ENCODE measurements at regions not wholly inside any gene's neighbourhood (a gene's known extent, or its start where the extent isn't known, plus 50 kb on each side); places are given as distances from the start of the nearest gene placed in this dataset.

GRCh38 chr17:77668518-77668917 is 290.0 kb upstream of the TNRC6C start (continued):
- TF ChIP-seq SP1 (IDR thresholded peaks at IDR 0.05; ENCODE audit: low read depth, low read length) (no peak), NRF1 (IDR thresholded peaks at IDR 0.05; ENCODE audit: low read depth, low read length) (no peak), JUN (IDR thresholded peaks at IDR 0.05; ENCODE audit: low read depth, low read length) (no peak)
